Thyroid gland (tissue), 4 donors: ENCODE measurements at regions not wholly inside any gene's neighbourhood (a gene's known extent, or its start where the extent isn't known, plus 50 kb on each side); places are given as distances from the start of the nearest gene placed in this dataset.

Experiments
- CTCF ChIP-seq, 6 experiments: fragments of 200-600 bp in 3 of 6; fragments of 450-650 bp in 3 of 6; sonication (generic) in 3 of 6; IDR thresholded peaks; one replicate each; pipeline ENCODE4 v1.5.1; 2016 to 2019; ENCODE audit warnings: antibody characterized with exemption in 6 of 6, mild to moderate bottlenecking in 2 of 6, inconsistent platforms in 1 of 6, moderate library complexity in 1 of 6
- POLR2A ChIP-seq, 2 donors: fragments of 450-650 bp; IDR thresholded peaks; one replicate each; pipeline ENCODE4 v1.6.1; 2017; ENCODE audit warnings: antibody characterized with exemption in 2 of 2, mild to moderate bottlenecking in 2 of 2, moderate library complexity in 1 of 2

DNA sequence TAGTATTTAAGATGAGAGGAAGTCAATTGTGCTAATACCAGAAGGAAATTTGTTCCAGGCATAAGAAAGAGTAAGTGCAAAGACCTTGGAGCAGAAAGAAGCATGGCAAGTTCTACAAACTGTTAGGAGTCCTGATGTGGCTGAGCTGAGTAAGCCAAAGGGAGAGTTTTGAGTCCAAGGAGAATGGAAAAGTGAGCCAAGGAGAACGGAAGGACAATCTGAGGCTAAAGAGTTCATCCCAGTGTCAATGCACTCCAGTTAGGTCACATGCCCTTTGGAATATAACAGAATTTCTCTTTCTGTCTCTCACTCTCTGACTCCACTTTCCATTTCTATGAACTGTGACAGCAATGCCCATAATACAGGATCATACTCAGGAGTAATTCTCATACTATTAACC is 224.7 kb downstream of the CAAP1 start:
- TF ChIP-seq CTCF (IDR thresholded peaks at IDR 0.05) (no peak), POLR2A (IDR thresholded peaks at IDR 0.05) (no peak)
